HUES48 (cell line): ENCODE measurements at regions not wholly inside any gene's neighbourhood (a gene's known extent, or its start where the extent isn't known, plus 50 kb on each side); places are given as distances from the start of the nearest gene placed in this dataset.

Experiments
- H3K27ac ChIP-seq: one replicate; pipeline ENCODE4 v1.7.0; 2013; ENCODE audit warnings: low read depth, low read length, inconsistent platforms
- H3K27me3 ChIP-seq: 2 replicates; pipeline ENCODE4 v1.6.1; 2013; ENCODE audit warnings: mild to moderate bottlenecking, low read length; ENCODE audit not compliant: control insufficient read depth, insufficient read depth
- H3K36me3 ChIP-seq: 2 replicates; pipeline ENCODE4 v1.6.1; 2013; ENCODE audit warnings: low read length; ENCODE audit not compliant: control insufficient read depth, insufficient read depth
- H3K4me1 ChIP-seq: 2 replicates; pipeline ENCODE4 v1.6.1; 2013; ENCODE audit warnings: mild to moderate bottlenecking, low read length; ENCODE audit not compliant: control insufficient read depth, insufficient read depth
- H3K4me3 ChIP-seq: 2 replicates; pipeline ENCODE4 v1.5.1; 2013; ENCODE audit warnings: mild to moderate bottlenecking, low read depth, low read length
- H3K9ac ChIP-seq: 2 replicates; pipeline ENCODE4 v1.6.1; 2013; ENCODE audit warnings: mild to moderate bottlenecking, low read depth, low read length, moderate library complexity
- H3K9me3 ChIP-seq: 2 replicates; pipeline ENCODE4 v1.6.1; 2013; ENCODE audit warnings: low read length; ENCODE audit not compliant: control insufficient read depth, insufficient read depth

- Histone ChIP-seq H3K27ac (no peak overlapping the region), H3K9ac (no peak overlapping the region), H3K4me3 (no peak overlapping the region), H3K36me3 (no peaks in the 10 kb centered on the region), H3K9me3 (no peaks in the 10 kb centered on the region), H3K27me3 (no peaks in the 10 kb centered on the region), H3K4me1 (peaks cover 12% of the 10 kb centered on the region)
These were observed 177.2 kb downstream of the BCL11A start for GRCh38 chr2:60376252-60376651.

DNA sequence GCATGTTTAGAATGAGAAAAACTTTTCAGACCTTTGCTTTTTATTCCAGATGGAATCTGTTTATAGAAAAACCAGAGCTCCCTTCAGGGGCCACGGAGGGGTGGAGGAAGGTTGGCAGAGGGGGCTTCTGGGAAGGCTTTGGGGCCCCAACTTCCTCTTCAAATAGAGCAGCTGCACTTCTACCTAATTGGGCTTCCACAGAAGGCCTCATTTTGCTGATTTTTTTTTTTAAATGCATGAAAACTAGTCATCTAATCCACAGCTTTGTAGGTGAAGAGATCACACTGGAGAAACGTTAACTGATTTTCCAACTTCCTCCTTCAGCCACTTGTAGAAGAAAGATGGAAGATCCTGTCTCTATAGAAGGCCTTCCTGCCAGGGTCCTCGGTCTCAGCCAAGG is 181.8 kb downstream of the BCL11A start:
- no peak overlapping the region for H3K4me3 ChIP-seq
- no peaks in the 10 kb centered on the region for H3K27me3 ChIP-seq
- H3K27ac ChIP-seq: no peak overlapping the region
- no peaks in the 10 kb centered on the region for H3K9me3 ChIP-seq
- peaks cover 12% of the 10 kb centered on the region for H3K4me1 ChIP-seq
- no peak overlapping the region for H3K9ac ChIP-seq
- H3K36me3 ChIP-seq: no peaks in the 10 kb centered on the region

DNA sequence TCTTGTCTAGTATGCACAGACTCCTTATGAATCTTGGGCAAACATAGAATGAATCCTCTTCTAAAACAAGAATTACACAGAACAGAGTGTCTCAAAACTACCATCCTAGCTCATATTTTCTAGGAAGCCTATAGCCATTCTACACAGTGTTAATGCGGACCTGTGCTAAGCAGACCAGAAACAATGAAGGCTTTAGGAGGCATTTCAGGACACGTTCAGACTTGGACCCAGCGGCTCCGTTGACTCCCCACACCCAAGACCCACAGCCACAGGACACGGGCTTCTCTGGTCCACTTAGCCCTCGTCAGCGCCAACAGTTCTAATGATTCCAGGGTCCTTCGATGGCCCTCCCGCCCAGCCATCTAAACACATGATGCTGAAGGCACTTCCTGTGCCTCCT is 182.2 kb downstream of the BCL11A start:
- Histone ChIP-seq H3K4me3 (no peak overlapping the region), H3K27me3 (no peaks in the 10 kb centered on the region), H3K4me1 (peaks cover 15% of the 10 kb centered on the region), H3K27ac (no peak overlapping the region), H3K9me3 (no peaks in the 10 kb centered on the region), H3K9ac (no peak overlapping the region), H3K36me3 (no peaks in the 10 kb centered on the region)

DNA sequence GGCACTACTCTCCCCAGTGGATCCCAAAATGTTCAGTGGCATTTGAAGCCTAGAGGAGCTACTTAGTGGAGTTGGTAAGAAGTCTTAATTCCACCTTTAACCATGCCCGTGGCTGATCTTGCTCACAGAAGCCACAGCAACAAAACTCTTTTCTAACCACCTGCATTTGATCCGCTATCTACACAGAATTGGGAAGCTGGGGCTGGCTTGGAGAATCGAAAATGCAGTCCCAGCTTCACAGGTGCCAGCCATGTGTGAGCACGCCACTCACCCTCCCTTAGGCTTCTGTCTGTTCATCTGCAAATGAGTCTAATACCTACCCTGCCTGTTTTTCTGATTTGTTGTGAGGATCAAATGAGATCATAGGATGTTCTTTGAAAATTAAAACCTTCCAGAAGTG is 182.6 kb downstream of the BCL11A start:
- Histone ChIP-seq H3K27me3 (no peaks in the 10 kb centered on the region), H3K9ac (no peak overlapping the region), H3K27ac (no peak overlapping the region), H3K4me3 (no peak overlapping the region), H3K9me3 (no peaks in the 10 kb centered on the region), H3K36me3 (no peaks in the 10 kb centered on the region), H3K4me1 (peaks cover 17% of the 10 kb centered on the region)

DNA sequence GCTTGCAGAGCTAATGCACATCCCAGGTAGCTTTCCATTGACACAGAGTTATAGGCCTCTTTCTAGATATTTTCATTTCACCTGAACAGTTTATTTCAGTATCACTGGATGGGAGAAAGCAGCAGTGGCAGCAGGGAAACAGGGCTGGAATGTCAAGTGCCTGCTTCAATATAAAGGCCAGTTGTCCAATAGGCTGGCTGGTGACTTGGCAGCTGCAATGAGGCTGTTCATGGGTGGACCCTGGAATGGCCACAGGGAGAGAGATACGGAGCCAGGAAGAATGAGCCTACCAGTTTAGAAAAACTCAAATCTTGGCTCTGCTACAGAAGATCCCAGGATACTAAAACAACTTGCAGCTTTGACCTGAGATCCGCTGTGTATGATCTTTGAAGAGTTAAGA is 185.0 kb downstream of the BCL11A start:
- Histone ChIP-seq H3K36me3 (no peaks in the 10 kb centered on the region), H3K27ac (no peak overlapping the region), H3K27me3 (no peaks in the 10 kb centered on the region), H3K9ac (no peak overlapping the region), H3K9me3 (no peaks in the 10 kb centered on the region), H3K4me1 (peaks cover 9% of the 10 kb centered on the region), H3K4me3 (no peak overlapping the region)

DNA sequence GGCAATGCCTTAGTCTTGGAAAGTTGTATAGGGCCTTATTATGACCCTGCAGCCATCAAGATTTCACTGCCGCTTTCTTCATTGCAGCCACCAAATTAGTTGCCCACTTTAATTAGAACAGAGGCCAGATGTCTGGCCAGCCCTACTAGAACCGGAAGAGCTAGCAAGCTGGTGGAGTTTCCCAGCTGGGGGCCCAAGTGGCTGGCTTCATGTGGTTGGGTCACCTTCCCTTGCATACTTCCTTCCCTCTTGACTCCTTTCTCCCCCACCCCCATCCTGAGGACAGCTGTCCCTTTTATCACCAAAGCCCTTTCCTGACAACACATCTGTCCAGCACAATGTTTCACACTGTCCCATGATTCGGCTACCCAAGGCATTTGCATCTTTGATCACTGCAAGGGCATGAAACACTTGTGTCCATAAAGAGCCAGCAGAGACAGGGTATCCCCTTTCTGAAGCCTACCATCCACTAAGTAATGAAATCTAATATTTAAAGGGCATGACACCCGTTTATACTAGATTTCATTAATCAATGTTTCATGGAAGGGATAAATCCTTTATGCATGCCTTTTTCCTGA is 187.2 kb downstream of the BCL11A start:
- Histone ChIP-seq H3K9me3 (no peaks in the 10 kb centered on the region), H3K27me3 (no peaks in the 10 kb centered on the region), H3K9ac (no peak overlapping the region), H3K4me1 (peaks cover 9% of the 10 kb centered on the region), H3K27ac (no peak overlapping the region), H3K4me3 (no peak overlapping the region), H3K36me3 (no peaks in the 10 kb centered on the region)

DNA sequence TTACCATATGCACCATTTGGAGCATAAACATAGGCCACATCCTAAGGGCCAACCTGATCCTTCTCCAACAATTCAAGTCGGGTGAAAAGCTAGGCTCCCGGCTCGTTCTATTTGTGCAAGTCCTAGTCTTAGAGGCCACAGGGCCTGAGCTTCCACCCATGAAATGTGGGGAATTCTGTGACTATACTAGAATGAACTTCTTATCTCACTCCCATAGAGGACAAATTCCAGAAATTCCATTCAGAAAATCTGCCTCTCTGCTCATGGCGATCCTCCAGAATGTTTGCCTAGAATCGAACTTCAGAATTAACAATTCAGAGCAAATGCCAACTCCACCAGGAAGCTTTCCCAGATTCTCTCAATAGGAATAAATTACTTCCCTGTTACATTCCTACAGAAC is 187.9 kb downstream of the BCL11A start:
- H3K9ac ChIP-seq: no peak overlapping the region
- H3K36me3 ChIP-seq: no peaks in the 10 kb centered on the region

GRCh38 chr2:60364491-60364890 is 189.0 kb downstream of the BCL11A start:
- Histone ChIP-seq H3K27me3 (no peaks in the 10 kb centered on the region), H3K9me3 (no peaks in the 10 kb centered on the region), H3K36me3 (no peaks in the 10 kb centered on the region), H3K27ac (no peak overlapping the region), H3K4me3 (no peak overlapping the region), H3K4me1 (peaks cover 9% of the 10 kb centered on the region), H3K9ac (no peak overlapping the region)

More for the DNA sequence above, 187.9 kb downstream of the BCL11A start:
- no peaks in the 10 kb centered on the region for H3K27me3 ChIP-seq
- no peaks in the 10 kb centered on the region for H3K9me3 ChIP-seq
- H3K27ac ChIP-seq: no peak overlapping the region
- H3K4me1 ChIP-seq: peaks cover 9% of the 10 kb centered on the region
- no peak overlapping the region for H3K4me3 ChIP-seq

DNA sequence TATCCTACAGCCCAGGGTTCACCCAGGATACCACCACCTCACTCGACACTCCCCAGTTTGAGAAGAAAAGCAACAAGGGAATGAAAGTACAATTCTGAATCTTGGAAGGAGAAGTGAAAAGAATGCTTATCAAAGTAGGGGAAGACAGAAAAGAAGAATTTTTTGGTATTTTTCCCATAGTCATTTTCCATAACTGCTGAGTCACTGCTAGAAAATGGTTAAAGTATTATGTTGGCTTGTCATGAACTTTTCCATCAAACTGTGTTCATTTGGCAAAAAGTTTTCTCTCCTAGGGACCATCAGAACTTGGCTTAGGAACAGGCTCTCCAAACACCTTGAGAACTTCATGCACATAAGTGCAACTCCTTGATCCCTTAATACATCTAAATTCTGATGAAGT is 192.0 kb downstream of the BCL11A start:
- Histone ChIP-seq H3K4me1 (peaks cover 9% of the 10 kb centered on the region), H3K27ac (no peak overlapping the region), H3K27me3 (no peaks in the 10 kb centered on the region)

GRCh38 chr2:60359569-60359968 is 193.9 kb downstream of the BCL11A start:
- H3K27me3 ChIP-seq: no peaks in the 10 kb centered on the region
- H3K4me3 ChIP-seq: no peak overlapping the region
- H3K9me3 ChIP-seq: no peaks in the 10 kb centered on the region
- H3K36me3 ChIP-seq: no peaks in the 10 kb centered on the region
- no peak overlapping the region for H3K9ac ChIP-seq
- no peak overlapping the region for H3K27ac ChIP-seq
- H3K4me1 ChIP-seq: no peaks in the 10 kb centered on the region

More for the DNA sequence above, 192.0 kb downstream of the BCL11A start:
- no peaks in the 10 kb centered on the region for H3K36me3 ChIP-seq
- no peak overlapping the region for H3K9ac ChIP-seq
- no peak overlapping the region for H3K4me3 ChIP-seq
- no peaks in the 10 kb centered on the region for H3K9me3 ChIP-seq

DNA sequence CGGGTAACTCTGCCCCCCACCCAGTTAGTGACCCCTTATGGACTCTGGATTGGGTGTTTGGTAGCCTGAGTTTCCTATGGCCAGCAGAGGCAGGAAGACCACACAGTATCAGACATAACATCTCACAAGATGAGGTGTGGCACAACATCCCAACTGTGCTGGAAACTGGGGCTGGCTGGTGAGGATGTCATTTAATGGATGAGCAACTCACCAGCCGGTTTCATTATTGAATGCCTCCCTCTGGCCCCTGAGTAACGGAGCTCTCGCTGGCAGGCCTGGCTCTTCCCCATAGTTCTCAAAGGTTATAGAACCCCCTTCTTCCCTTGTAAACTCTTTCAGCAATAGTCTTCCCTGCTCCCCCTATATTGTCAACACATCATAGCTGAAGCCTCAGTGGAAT is 195.0 kb downstream of the BCL11A start:
- no peaks in the 10 kb centered on the region for H3K4me1 ChIP-seq
- H3K4me3 ChIP-seq: no peak overlapping the region
- no peak overlapping the region for H3K9ac ChIP-seq
- H3K27ac ChIP-seq: no peak overlapping the region
- no peaks in the 10 kb centered on the region for H3K36me3 ChIP-seq
- H3K27me3 ChIP-seq: no peaks in the 10 kb centered on the region
- H3K9me3 ChIP-seq: no peaks in the 10 kb centered on the region

DNA sequence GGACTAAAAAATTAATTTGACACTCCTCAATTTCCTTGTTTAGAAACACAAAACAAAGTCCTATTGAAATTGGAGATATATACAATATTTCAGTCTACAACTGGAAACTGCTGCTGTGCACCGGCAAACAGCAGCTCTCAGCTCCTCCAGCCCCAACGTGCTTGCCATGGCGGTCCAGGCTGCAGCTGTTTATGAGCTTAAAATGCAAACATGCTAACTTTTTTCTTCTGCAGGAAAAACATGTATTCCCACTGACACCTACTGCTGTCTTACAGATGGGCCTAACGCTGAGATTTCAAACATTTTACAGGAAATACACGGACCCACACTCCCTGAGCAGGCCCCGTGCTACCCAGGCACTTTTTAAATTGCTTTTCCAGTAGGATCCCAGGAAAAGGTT is 195.5 kb downstream of the BCL11A start:
- no peaks in the 10 kb centered on the region for H3K9me3 ChIP-seq
- H3K36me3 ChIP-seq: no peaks in the 10 kb centered on the region
- no peak overlapping the region for H3K27ac ChIP-seq
- no peaks in the 10 kb centered on the region for H3K27me3 ChIP-seq
- no peak overlapping the region for H3K4me3 ChIP-seq
- no peak overlapping the region for H3K9ac ChIP-seq
- H3K4me1 ChIP-seq: no peaks in the 10 kb centered on the region; the same call in 1 of the 2 replicates
